DMS53 treated with DMSO at 0.1 percent for 48 hours (cell line): ENCODE measurements at regions not wholly inside any gene's neighbourhood (a gene's known extent, or its start where the extent isn't known, plus 50 kb on each side); places are given as distances from the start of the nearest gene placed in this dataset.
A peak's percentile ranks its signal among the peaks of the same experiment; 100 is the strongest.
"Not testable (repeated sequence)": the region's sequence is repeated elsewhere in the genome, so short reads cannot be mapped to it uniquely, and the experiment has no call there.

Experiments
- DNase-seq: peaks from one replicate; lab custom pipeline; 2025; ENCODE audit not compliant: unreplicated experiment; lab: John Stamatoyannopoulos, UW

DNA sequence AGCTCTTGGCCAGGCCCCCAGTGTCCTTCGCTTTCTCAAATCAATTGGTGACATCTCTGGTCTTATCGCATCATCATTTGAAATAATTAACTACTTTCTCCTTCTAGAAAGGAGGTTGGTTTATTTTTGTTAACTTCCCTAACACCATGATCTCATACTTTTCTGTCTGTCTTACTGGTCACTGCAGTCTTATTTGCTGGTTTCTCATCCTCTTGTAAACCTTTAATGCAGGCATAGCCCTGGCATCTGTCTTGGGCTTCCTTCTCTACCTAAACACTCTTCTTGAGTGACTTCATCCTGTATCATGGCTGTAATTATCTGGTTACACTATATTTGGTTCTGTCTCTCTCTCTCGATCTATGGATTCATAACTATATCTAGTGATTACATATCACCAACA, 152.8 kb downstream of the CYSLTR2 start:
- no peak for DNase-seq

DNA sequence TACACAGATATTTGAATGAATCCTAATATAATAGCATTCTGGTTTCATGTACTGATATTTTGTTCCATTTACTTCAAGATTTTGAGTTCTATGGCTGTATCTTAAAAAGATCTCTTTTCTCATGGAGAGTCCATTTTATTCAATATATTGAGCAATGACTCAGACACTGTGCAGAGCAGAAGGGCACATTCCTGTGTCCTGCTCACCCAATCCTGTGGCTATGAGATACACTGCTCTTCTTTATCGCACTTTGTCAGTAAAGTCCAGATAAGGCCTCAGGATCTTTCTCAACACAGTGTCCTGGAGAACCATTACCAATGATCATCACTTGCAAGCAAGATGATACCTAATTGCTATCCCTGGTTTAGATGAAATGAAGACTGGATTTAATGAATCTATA, 155.0 kb downstream of the CYSLTR2 start:
- no peak for DNase-seq

DNA sequence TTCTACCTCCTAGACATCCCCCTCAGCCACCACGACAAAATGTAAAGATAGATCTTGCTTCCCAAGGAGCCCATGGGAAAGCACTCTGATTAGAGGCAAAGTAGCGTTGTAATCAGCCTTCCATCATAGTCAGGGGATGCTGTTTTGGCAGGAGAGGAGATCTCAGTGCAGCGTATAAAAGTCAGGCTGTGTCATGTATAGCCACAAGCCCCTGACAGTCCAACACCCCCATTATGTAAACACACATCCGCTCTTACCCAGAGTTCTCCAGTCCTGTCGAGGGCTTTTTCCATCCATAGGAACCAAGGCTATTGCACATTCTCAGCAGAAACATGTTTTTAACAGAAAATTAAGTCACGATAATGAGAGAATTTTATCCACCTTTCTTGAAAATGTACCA, 156.3 kb downstream of the CYSLTR2 start:
- no peak for DNase-seq

DNA sequence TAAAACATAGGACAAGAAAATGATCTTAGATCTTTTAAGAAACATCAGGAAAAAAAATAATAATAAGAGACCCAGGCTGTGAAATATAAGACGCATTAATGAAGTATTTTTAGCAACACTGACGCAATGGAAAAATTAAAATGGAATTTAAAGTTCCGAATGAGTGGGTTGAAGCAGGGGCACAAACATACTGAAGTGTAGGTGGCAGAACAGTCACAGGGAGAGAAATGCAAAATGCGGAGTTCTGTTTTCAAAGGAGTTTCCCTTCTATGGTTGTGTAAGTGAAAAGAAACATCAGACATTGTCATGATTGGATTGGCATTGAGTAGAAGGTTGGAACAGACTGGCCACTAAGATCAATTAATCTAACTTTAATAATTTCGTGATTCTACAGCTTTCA, 159.8 kb downstream of the CYSLTR2 start:
- no peak for DNase-seq

DNA sequence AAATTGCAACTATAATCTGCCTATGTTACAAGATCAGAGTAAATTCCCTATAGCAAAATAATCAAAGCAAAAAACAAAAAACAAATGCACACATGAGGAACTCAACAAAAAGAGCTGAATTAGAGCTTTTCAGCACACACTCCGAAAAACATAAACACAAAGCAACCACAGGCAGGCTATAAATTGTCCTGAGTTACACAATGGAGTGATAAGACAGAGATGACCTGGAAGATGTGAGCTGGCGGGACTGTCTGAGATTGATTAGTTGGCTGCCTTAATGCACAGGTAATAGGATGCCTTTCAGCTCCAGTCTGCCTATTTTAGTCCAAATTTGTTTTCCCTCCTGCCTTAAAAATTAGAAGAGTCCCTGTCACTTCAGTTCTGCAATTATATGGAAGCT, 159.0 kb upstream of the FNDC3A start:
- no peak for DNase-seq

DNA sequence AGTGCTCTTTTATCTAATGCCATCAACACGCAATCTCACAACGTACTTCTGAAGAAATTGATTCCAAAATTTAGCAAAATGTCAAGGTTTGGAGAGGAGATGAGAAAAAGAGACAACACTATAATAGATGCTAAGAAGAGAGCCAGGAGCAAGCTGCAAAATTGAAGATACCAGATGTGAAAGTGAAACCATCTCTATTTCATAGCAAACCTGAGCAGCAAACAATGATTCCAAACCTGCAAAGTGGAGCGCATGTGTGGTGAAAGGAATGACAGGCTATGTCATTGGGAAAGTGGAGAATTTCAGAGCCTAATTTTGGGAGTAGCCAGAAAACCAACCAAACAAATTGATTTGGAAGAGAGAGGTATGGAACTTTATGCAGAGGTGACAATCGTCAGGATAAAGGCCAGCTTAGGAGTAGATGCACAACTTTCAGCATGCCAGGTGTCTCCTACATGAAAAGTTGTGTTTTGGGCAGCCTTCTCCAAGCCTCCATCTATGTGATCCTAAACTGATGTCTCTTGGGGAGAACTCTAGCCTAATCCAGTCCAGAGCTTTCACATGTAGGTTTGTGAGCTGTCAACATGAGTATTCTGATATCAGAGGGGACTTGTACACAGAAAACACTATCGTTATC, 158.4 kb upstream of the FNDC3A start:
- no peak for DNase-seq

DNA sequence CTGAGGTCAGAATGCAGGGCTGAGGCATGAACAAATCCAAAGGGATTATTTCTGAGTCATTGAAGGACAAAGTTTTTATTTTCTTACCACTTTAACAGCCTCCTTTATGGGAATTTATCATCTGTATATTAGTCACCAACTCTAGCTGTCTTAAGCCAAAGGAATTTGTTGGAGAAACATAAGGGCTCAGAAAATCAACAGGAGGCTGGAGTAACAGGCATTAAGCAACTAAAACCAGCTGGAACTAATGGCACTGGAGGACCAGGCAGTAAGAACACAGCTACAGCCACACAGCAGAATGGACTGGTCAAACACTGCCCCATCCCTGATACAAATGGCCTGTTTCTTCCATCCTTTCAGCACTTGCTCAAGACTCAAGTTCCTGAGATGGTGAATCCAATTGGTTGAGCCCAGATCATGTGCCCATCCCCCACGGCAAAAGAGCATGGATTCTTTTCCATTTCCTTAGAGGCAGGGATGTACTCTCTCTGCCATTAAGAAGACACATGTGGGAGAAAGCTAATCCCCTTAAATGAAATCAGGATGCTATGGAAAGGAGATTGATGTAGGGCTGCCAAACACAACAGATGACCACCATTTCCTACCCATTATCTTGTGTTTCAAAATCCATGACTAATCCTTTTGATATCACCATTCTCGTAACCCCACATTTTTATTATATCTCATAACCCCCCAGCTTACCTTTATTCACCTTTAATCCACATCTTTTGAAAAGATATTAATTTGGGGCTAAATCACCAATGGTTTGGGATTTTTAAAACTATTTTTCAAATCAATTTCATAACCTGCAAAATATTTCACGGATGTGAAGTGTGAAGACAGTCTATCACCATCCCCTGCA, 157.0 kb upstream of the FNDC3A start:
- DNase-seq: no peak

DNA sequence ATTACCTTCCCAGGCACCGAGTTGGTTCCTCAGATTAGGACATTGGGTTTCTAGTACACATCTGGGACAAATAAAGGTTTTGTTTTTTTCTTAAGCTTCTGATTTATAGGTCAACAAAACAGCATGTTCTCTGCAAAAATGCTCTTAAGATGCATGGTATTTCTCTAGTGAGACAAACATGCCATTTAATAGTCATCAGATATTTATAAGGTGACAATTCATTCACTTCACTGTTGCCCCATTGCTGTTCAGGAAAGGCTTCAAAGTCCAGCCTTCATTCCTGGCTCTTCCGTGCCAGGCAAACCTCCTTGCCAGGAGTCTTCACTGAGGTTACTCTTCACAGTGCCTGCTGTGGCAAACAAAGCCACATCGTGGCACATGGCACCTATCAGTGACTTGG, 156.3 kb upstream of the FNDC3A start:
- DNase-seq: no peak

DNA sequence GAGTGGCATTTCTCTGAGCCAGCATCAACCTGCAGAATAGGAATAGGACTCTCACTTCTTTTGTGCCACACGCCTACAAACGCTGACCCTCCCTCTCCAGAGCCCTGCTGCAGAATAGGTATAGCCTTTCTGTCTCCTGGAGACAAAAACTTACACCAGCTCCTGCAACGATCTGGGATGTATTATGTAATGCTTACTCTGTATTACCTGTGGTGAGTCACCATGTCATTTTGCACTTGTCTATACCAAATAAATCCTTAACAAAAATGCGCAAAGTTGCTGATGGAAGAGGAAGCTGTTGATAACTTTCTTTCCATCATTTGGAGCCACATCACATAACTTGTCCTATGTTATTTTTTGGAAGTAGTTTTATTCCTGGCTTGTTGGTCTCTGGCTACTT, 155.8 kb upstream of the FNDC3A start:
- peak; percentile 8 for DNase-seq

DNA sequence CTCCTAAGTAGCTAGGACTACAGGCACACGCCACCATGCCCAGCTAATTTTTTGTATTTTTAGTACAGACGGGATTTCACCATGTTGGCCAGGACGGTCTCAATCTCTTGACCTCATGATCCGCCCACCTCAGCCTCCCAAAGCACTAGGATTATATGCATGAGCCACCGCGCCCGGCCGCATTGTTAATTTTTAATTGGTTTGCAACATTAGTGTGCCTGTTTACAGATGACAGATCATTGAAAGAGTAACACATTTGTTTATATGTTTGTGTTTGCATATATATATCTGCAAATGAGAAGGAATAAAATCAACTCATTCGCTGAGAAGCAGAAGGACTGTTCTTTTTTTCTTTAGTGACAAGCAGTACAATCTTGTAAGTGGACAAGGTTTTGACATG, 152.2 kb upstream of the FNDC3A start:
- DNase-seq: not testable (repeated sequence)

DNA sequence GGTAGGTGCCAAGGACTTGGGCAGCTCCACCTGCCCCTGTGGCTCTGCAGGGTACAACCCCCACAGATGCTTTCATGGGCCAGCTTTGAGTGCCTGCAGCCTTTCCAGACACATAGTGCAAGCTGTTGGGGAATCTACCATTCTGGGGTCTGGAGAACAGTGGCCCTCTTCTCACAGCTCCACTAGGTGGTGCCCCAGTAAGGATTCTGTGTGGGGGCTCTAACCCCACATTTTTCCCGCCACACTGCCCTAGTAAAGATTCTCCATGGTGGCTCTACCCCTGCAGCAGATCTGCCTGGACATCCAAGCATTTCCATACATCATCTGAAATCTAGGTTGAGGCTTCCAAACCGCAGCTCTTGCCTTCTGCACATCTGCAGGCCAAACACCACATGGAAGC, 149.7 kb upstream of the FNDC3A start:
- DNase-seq: no peak

DNA sequence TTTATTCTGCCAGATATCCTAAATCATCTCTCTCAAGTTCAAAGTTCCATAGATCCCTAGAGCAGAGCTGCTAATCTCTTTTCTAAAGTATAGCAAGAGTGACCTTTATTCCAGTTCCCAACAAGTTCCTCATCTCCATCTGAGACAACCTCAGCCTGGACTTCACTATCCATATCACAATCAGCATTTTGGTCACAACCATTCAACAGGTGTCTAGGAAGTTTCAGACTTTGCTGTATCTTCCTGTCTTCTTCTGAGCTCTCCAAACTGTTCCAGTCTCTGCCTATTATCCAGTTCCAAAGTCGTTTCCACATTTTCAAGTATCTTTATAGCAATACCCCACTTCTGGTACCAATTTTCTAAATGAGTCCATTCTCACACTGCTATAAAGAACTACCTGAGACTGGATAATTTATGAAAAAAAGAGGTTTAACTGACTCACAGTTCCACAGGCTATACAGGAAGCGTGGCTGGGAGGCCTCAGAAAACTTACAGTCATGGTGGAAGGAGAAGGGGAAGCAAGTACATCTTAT, 148.7 kb upstream of the FNDC3A start:
- DNase-seq: not testable (repeated sequence)

DNA sequence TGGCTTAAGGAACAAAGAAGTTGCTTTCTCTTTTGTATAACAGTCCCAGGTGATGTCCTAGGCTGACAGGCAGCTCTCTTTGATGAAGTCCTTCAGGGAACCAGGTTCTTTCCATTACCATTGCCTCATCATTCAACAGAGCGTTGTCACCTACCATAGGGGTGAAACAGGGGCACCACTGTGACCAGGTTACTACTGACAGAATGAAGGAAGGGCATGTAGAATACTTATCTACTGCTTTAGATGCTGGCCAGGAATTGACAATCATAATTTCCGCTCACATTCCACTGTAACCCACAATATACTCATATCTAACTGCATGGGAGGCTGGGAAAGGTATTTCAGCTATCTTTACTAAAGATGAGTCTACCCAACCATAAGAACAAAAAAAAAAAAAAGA, 148.0 kb upstream of the FNDC3A start:
- DNase-seq: no peak

DNA sequence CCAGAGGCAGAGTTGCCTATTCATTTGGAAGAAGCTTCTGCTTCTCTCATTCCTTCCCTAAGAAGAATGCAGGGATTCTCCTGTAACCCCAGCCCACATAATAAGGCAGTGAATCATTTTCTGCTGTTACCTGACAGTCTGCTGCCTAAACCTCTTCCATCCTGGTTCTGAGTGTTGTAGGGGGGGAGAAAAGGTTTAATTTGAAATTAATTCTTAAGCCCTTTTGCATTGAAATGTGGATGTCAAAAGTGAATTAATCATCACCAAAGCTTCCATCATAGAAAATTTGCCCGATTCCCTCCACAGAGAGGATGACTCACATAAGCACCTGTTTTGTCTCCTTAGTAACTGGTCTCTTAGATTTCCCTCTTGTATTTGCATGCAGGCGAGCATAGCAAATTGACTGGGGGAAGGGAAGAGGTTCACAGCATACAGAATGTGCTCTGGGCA, 146.7 kb upstream of the FNDC3A start:
- DNase-seq: peak; percentile 88

DNA sequence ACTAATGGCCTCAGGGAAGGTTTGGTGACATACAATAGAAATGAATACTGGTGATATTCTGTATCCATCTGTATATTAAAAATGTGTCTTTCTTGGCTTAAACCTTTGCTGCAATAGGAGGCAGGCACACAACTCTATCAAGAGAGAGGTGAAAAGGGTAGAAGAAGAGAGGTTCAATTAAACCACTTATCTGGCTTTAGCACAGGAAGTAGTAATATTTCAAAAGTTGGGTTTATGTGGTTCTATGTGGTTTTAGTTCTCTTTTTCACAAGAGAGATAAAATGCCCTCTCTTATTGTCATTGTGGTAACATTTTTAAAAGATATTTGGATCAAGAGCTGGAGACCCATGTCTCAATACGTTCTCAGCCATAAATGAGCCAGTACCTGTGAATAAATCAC, 146.2 kb upstream of the FNDC3A start:
- no peak for DNase-seq

DNA sequence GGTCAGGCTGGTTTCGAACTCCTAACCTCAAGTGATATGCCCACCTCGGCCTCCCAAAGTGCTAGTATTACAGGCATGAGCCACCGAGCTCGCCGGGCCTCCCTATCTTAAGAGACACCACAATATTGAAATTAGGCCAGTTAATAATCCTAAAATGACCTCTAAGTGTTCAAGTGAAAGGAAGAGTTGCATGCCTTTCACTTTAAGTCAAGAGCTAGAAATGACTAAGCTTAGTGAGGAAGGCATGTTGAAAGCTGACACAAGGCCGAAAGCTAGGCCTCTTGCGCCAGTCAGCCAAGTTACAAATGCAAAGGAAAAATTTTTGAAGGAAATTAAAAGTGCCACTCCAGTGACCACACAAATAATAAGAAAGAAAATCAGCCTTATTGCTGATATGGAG, 144.5 kb upstream of the FNDC3A start:
- DNase-seq: no peak

DNA sequence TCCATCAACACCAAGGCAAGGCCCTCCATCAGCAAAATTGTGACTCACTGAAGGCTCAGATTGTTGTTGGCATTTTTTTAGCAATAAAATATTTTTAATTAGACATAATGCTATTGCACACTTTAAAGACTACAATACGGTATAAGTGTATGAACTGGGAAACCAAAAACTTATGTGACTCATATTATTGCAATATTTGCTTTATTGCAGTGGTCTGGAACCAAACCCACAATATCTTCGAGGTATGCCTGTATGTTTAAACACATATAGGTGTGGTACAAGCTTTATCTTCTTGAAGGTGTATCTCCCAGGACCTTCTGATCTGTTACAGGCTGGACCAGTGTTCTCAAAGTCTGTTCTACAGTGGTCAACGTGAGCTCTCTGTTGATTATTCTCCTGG, 142.3 kb upstream of the FNDC3A start:
- DNase-seq: no peak

DNA sequence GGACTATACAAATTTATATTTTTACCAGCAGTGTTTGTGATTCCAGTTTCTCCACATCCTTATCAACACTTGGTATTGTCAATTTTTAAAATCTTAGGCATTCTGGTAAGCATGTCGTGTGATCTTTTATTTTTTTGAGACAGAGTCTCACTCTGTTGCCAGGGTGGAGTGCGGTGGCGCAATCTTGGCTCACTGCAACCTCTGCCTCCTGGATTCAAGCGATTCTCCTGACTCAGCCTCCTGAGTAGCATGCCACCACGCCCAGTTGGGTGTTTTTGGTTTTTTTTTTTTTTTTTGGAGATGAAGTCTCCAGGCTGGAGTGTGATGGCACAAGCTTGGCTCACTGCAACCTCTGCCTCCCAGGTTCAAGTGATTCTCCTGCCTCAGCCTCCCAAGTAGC, 140.4 kb upstream of the FNDC3A start:
- DNase-seq: not testable (repeated sequence)

DNA sequence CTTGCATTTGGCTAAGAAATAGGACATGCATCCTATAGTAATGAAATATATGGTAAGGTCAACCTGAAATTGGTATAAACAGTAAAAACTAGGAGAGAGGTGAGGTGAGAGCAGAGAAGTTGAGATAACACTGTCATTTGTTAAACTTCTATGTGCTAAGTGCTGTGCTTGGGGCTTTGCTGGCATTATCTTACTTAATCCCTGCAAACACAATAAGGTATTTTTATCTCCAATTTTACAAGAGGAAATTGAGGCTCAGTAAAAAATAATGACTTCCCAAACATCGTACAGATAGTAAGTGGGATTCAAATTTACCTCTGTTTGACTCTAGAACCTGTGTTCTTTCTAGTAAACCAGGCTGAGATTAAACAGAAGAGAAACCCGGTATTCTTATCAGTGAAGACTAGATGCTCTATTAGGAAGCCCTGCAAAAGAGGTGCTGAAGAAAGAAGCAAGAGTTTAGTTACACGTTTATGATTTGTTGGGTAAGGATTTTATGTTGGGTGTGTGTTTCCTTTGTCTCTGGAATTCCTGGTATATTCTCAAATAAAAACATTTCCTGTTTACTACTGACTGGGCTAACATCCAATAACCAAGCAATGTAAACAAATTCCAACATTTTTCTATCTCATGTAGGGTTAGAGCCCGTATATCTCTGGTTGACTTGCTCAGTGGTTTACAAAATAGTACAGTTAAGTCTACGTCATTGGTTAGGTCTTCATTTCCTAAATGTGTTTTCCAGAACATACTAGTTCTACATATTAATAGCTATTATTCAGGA, 137.3 kb upstream of the FNDC3A start:
- DNase-seq: no peak

DNA sequence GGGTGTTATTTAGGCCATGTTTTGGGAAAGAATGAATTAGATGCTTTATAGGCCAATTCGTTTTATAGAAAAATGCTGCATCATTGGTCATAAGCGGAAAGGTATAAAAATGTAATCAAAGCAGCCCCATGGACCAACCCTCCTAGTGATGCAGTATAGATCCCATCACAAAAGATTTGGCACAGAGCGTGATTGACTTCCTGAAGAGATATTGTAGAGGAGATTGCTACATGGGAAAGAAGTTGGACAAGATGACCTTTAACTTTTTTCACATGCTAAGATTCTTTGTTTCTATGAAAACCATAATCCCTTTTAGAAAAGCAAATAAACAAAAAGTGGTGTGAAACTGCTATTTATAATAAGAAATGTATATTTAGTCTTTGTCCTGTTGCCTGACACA, 136.5 kb upstream of the FNDC3A start:
- DNase-seq: no peak

DNA sequence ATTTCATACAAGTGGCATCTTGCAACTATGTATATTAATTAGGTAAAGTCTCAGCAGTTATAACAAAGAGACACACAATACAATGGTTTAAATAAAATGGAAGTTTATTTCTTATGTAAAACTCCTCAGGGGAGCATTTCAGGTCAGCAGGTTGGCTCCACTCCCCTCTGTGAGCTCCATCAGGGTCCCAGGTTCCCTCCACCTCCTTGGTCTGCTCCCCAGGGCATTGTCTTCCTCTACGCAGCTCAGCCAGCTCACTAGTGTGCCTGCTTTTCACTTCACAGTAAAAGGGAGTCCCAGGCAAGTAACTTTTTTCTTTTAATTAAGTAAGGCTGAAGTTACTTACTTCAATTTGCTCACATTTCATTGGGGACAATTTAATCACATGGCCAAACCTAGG, 135.3 kb upstream of the FNDC3A start:
- no peak for DNase-seq

DNA sequence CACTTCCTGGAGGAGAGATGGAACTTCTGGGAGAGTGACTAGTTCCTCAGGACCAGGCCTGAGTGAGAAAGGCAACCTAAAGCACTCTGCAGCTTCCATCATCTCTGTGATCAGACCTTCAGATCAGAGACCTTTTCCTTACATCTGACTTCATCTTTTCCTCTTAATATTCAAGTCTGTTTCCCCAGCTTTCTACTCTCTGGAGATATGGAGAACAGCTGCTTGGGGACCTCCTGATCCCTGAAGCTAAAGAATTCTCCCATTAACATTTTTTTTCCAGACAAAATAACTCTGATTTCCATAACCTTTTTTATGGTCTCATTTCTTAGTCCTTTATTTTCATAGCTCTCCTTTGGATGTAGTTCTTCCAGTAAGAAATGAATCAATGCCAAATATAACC, 133.4 kb upstream of the FNDC3A start:
- DNase-seq: no peak
